ENCODE measurements at regions not wholly inside any gene's neighbourhood (a gene's known extent, or its start where the extent isn't known, plus 50 kb on each side); places are given as distances from the start of the nearest gene placed in this dataset.
"Not testable (repeated sequence)": the region's sequence is repeated elsewhere in the genome, so short reads cannot be mapped to it uniquely, and the experiment has no call there.

DNA sequence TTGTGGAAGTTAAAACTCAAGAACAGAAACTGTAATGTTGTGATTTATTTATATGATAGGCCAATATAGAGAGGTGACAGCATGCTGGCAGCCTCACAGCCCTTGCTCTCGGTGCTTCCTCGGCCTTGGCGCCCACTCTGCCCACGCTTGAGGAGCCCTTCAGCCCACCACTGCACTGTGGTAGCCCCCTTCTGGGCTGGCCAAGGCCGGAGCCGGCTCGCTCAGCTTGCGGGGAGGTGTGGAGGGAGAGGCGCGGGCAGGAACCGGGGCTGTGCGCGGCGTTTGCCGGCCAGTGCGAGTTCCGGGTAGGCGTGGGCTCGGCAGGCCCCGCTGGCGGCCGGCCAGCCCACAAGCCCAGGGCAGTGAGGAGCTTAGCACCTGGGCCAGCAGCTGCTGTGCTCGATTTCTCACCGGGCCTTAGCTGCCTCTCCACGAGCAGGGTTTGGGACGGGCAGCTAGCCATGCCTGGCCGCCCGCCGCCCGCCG, 65.8 kb upstream of the SLC8A3 start:
- TF ChIP-seq ARNTL (CRISPR knock-in tag; IDR thresholded peaks at IDR 0.05; ENCODE audit: borderline replicate concordance, low read depth) (no peak), GLIS3 (CRISPR knock-in tag; IDR thresholded peaks at IDR 0.05) (no peak), POU6F1 (CRISPR knock-in tag; IDR thresholded peaks at IDR 0.05; ENCODE audit: borderline replicate concordance, low read depth) (no peak), CREB5 (CRISPR knock-in tag; IDR thresholded peaks at IDR 0.05; ENCODE audit: low read depth) (no peak), ZNF70 (CRISPR knock-in tag; IDR thresholded peaks at IDR 0.05) (no peak), ISL1 (CRISPR knock-in tag; IDR thresholded peaks at IDR 0.05) (no peak), PATZ1 (CRISPR knock-in tag; IDR thresholded peaks at IDR 0.05; ENCODE audit: borderline replicate concordance) (no peak), ZNF8 (CRISPR knock-in tag; IDR thresholded peaks at IDR 0.05) (no peak), CSRNP3 (CRISPR knock-in tag; IDR thresholded peaks at IDR 0.05) (no peak), ZFP3 (CRISPR knock-in tag; IDR thresholded peaks at IDR 0.05) (no peak), TOX (CRISPR knock-in tag; IDR thresholded peaks at IDR 0.05; ENCODE audit: borderline replicate concordance) (no peak), TCF4 (CRISPR knock-in tag; IDR thresholded peaks at IDR 0.05; ENCODE audit: borderline replicate concordance) (no peak), BACH2 (CRISPR knock-in tag; IDR thresholded peaks at IDR 0.05; ENCODE audit: borderline replicate concordance) (no peak), ZNF565 (CRISPR knock-in tag; conservative IDR thresholded peaks at IDR 0.05; ENCODE audit: low read depth) (no peak)
- peak; percentile 88 for ATAC-seq

- ATAC-seq = not testable (repeated sequence)
These were observed 64.8 kb upstream of the SLC8A3 start for GRCh38 chr14:70253547-70253946.

DNA sequence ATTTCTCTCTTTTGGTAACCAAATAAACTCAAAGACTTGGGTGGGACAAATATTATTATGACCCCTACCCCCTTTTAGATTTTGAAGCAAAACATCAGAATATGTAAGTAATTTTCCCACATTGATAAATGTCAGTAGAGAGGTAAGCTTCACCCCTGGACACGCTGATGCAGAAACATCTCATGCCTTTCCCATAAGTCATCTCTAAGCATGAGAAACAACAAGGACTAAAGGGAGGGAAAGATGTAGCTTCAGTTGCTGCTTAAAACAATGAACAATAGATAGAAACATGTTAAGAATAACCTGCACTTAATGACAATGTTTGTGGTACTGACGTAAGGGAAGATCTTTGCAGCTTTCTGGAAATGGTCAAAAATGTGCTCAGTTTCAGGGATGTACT, 56.3 kb upstream of the SLC8A3 start:
- ATAC-seq = no peak
- TF ChIP-seq CSDC2 (CRISPR knock-in tag; IDR thresholded peaks at IDR 0.05) = no peak
- TF ChIP-seq TCF4 (CRISPR knock-in tag; IDR thresholded peaks at IDR 0.05; ENCODE audit: borderline replicate concordance) = no peak

DNA sequence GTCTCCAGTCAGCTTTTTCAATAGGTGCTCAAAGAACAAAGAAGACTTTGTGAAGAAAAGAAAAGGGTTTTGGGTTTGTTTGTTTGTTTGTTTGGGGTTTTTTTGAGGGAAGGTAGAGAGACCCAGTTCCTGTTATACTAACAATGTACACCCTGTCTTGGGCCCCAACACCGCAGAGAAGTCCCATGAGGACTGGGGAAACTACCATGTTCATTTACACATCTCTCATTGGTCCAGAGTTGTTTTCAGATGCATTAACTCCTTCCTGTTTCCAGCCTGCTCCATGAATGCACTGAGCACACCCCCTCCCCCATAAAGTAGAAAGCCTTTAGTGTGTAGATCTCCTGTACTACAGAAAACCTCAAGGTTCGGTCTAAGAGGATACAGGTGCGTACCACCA, 51.1 kb upstream of the SLC8A3 start:
- TF ChIP-seq TCF4 (CRISPR knock-in tag; IDR thresholded peaks at IDR 0.05; ENCODE audit: borderline replicate concordance) (no peak), CSDC2 (CRISPR knock-in tag; IDR thresholded peaks at IDR 0.05) (no peak), ZC3H10 (CRISPR knock-in tag; IDR thresholded peaks at IDR 0.05) (no peak), GLIS3 (CRISPR knock-in tag; IDR thresholded peaks at IDR 0.05) (no peak), CREB5 (CRISPR knock-in tag; IDR thresholded peaks at IDR 0.05; ENCODE audit: low read depth) (no peak), ZNF565 (CRISPR knock-in tag; conservative IDR thresholded peaks at IDR 0.05; ENCODE audit: low read depth) (no peak), ZNF70 (CRISPR knock-in tag; IDR thresholded peaks at IDR 0.05) (no peak), ZNF8 (CRISPR knock-in tag; IDR thresholded peaks at IDR 0.05) (no peak)
- no peak for ATAC-seq

DNA sequence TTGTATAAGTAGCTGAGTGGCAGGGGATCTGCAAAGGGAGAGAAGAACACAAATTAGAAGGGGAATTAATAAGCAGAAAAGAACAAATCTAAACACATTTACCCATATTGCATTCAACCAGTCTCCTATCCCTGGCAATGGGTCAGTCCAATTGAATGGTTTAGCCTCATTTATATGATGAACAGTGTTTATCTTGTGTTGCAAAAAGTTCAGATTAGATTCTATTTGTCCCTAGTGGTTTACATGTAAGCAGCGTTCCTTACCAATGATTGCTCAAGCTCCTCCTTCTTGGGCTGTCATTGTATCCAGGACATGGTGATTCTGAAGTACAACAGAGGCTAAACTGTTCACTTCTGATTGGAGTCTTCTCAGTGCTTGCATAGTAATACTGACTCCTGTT, 49.9 kb upstream of the SLC8A3 start:
- not testable (repeated sequence) for ATAC-seq

Data from SK-N-SH treated with all-trans-retinoic acid at 6 μM for 48 hours (cell line).